NCI-H2196 (cell line): ENCODE measurements at regions not wholly inside any gene's neighbourhood (a gene's known extent, or its start where the extent isn't known, plus 50 kb on each side); places are given as distances from the start of the nearest gene placed in this dataset.
A peak's percentile ranks its signal among the peaks of the same experiment; 100 is the strongest.
"Not testable (repeated sequence)": the region's sequence is repeated elsewhere in the genome, so short reads cannot be mapped to it uniquely, and the experiment has no call there.

Source experiments
- DNase-seq: peaks from one replicate; lab custom pipeline; 2025; ENCODE audit not compliant: unreplicated experiment; lab: John Stamatoyannopoulos, UW

- peak; percentile 10 for DNase-seq
Measured at GRCh38 chr14:38721822-38722431, 381.1 kb downstream of the SEC23A start.

GRCh38 chr14:38718519-38718918, 384.5 kb downstream of the SEC23A start:
- DNase-seq: no peak

- no peak for DNase-seq
Measured at GRCh38 chr14:38716926-38717325, 386.1 kb downstream of the SEC23A start.

GRCh38 chr14:38710881-38711280, 392.2 kb downstream of the SEC23A start:
- DNase-seq: no peak

GRCh38 chr14:38710196-38710595, 392.8 kb downstream of the SEC23A start:
- no peak for DNase-seq

GRCh38 chr14:38705220-38705619, 397.8 kb downstream of the SEC23A start:
- no peak for DNase-seq

GRCh38 chr14:38704220-38704619, 398.8 kb downstream of the SEC23A start:
- DNase-seq: no peak

GRCh38 chr14:38696925-38697324, 406.1 kb downstream of the SEC23A start:
- no peak for DNase-seq

GRCh38 chr14:38693423-38693822, 409.6 kb downstream of the SEC23A start:
- no peak for DNase-seq

GRCh38 chr14:38669027-38669426, 413.1 kb upstream of the CLEC14A start:
- no peak for DNase-seq

- DNase-seq: no peak
Measured at GRCh38 chr14:38663382-38663781, 407.5 kb upstream of the CLEC14A start.

- DNase-seq: no peak
Measured at GRCh38 chr14:38662781-38663180, 406.9 kb upstream of the CLEC14A start.

- DNase-seq: no peak
Measured at GRCh38 chr14:38646391-38646790, 390.5 kb upstream of the CLEC14A start.

GRCh38 chr14:38634913-38635312, 379.0 kb upstream of the CLEC14A start:
- not testable (repeated sequence) for DNase-seq

GRCh38 chr14:38629412-38629811, 373.5 kb upstream of the CLEC14A start:
- no peak for DNase-seq

- no peak for DNase-seq
Measured at GRCh38 chr14:38627163-38627562, 371.3 kb upstream of the CLEC14A start.

GRCh38 chr14:38623661-38624060, 367.8 kb upstream of the CLEC14A start:
- no peak for DNase-seq

- no peak for DNase-seq
Measured at GRCh38 chr14:38618514-38618913, 362.6 kb upstream of the CLEC14A start.

GRCh38 chr14:38616959-38617358, 361.1 kb upstream of the CLEC14A start:
- DNase-seq: no peak

- no peak for DNase-seq
Measured at GRCh38 chr14:38611928-38612327, 356.0 kb upstream of the CLEC14A start.

- no peak for DNase-seq
Measured at GRCh38 chr14:38608244-38608643, 352.4 kb upstream of the CLEC14A start.

GRCh38 chr14:38605193-38606114, 349.6 kb upstream of the CLEC14A start:
- DNase-seq: no peak
